GM12892 (cell line): ENCODE measurements at regions not wholly inside any gene's neighbourhood (a gene's known extent, or its start where the extent isn't known, plus 50 kb on each side); places are given as distances from the start of the nearest gene placed in this dataset.

Experiments
- POLR2A ChIP-seq: IDR thresholded peaks from 2 replicates; pipeline ENCODE4 v1.6.1; 2011; ENCODE audit warnings: low read depth, low read length, control low read depth
- POLR2AphosphoS5 ChIP-seq: IDR thresholded peaks from 2 replicates; pipeline ENCODE4 v1.6.1; 2011; ENCODE audit warnings: low read depth, low read length, control low read depth
- TAF1 ChIP-seq: IDR thresholded peaks from 2 replicates; pipeline ENCODE4 v1.6.1; 2011; ENCODE audit warnings: low read depth, mild to moderate bottlenecking, control low read depth, low read length, borderline replicate concordance

GRCh38 chr3:146914409-146914808 lies 309.3 kb upstream of the PLSCR5 start:
- TF ChIP-seq POLR2AphosphoS5 (no peak), TAF1 (no peak), POLR2A (no peak)
